OCI-LY3 (cell line): ENCODE measurements at regions not wholly inside any gene's neighbourhood (a gene's known extent, or its start where the extent isn't known, plus 50 kb on each side); places are given as distances from the start of the nearest gene placed in this dataset.

Experiments
- H2AFZ ChIP-seq: fragments of 200-600, 300-600 bp; shearing (Covaris generic); 2 replicates; pipeline ENCODE4 v1.6.0; 2014; ENCODE audit warnings: antibody characterized with exemption, low read depth, low read length
- H3K27ac ChIP-seq: fragments of 200-600, 300-600 bp; sonication (generic); 2 replicates; pipeline ENCODE4 v1.5.1; 2014; ENCODE audit warnings: mild to moderate bottlenecking, low read length, moderate library complexity, mixed read lengths
- H3K27me3 ChIP-seq: fragments of 200-600, 300-600 bp; sonication (generic); 2 replicates; pipeline ENCODE4 v1.6.1; 2014; ENCODE audit warnings: low read depth, low read length, mixed read lengths
- H3K36me3 ChIP-seq: fragments of 200-600, 300-600 bp; sonication (generic); replicated peaks from 2 replicates; pipeline ENCODE3; 2014; ENCODE audit warnings: low read depth, low read length, mixed read lengths
- H3K4me1 ChIP-seq: fragments of 300-600, 200-600 bp; sonication (generic); 2 replicates; pipeline ENCODE4 v1.6.1; 2014; ENCODE audit warnings: low read length, mixed read lengths
- H3K4me2 ChIP-seq: fragments of 200-600, 300-600 bp; sonication (generic); 2 replicates; pipeline ENCODE4 v1.6.1; 2014; ENCODE audit warnings: low read length, mixed read lengths
- H3K4me3 ChIP-seq: fragments of 300-600, 200-600 bp; sonication (generic); 2 replicates; pipeline ENCODE4 v1.5.1; 2014; ENCODE audit warnings: antibody characterized with exemption, mild to moderate bottlenecking, low read length, moderate library complexity
- H3K79me2 ChIP-seq: fragments of 300-600, 200-600 bp; shearing (Covaris generic); 2 replicates; pipeline ENCODE4 v1.6.1; 2014; ENCODE audit warnings: mild to moderate bottlenecking, low read length, mixed read lengths
- H3K9ac ChIP-seq: fragments of 300-600, 200-600 bp; shearing (Covaris generic); 2 replicates; pipeline ENCODE4 v1.6.0; 2014; ENCODE audit warnings: mild to moderate bottlenecking, low read length, moderate library complexity
- H3K9me3 ChIP-seq: fragments of 200-600, 300-600 bp; shearing (Covaris generic); 2 replicates; pipeline ENCODE4 v1.6.1; 2014; ENCODE audit warnings: low read length, mixed read lengths; ENCODE audit not compliant: insufficient read depth
- H4K20me1 ChIP-seq: fragments of 200-600, 300-600 bp; sonication (generic); 2 replicates; pipeline ENCODE4 v1.6.1; 2016; ENCODE audit warnings: low read length, mixed read lengths; ENCODE audit not compliant: insufficient read depth
- CTCF ChIP-seq: fragments of 200-600, 300-600 bp; sonication (generic); IDR thresholded peaks from 2 replicates; pipeline ENCODE4 v1.5.1; 2014; ENCODE audit warnings: antibody characterized with exemption, low read length, low read depth
- EZH2phosphoT487 ChIP-seq: fragments of 200-600 bp; shearing (Covaris generic); IDR thresholded peaks from 2 replicates; pipeline ENCODE4 v1.6.1; 2018; ENCODE audit warnings: antibody characterized with exemption, mixed run types, low read depth

- Histone ChIP-seq H3K4me2 (no peak overlapping the region), H3K4me3 (no peak overlapping the region), H4K20me1 (no peaks in the 10 kb centered on the region), H2AFZ (no peak overlapping the region), H3K4me1 (no peaks in the 10 kb centered on the region), H3K36me3 (no peaks in the 10 kb centered on the region), H3K79me2 (no peaks in the 10 kb centered on the region), H3K27me3 (peaks cover 9% of the 10 kb centered on the region; the same call in 1 of the 2 replicates), H3K27ac (no peak overlapping the region), H3K9ac (no peak overlapping the region), H3K9me3 (no peaks in the 10 kb centered on the region)
- TF ChIP-seq CTCF (no peak), EZH2phosphoT487 (no peak)
Observed at GRCh38 chr7:127484954-127485353, 92.4 kb upstream of the ZNF800 start.

- no peaks in the 10 kb centered on the region for H3K4me1 ChIP-seq
- no peak overlapping the region for H3K27ac ChIP-seq
- no peak overlapping the region for H3K9ac ChIP-seq
- no peaks in the 10 kb centered on the region for H4K20me1 ChIP-seq
- H3K36me3 ChIP-seq = no peaks in the 10 kb centered on the region
- H3K27me3 ChIP-seq = peaks cover 18% of the 10 kb centered on the region; the same call in 1 of the 2 replicates
- no peak overlapping the region for H2AFZ ChIP-seq
- no peaks in the 10 kb centered on the region for H3K79me2 ChIP-seq
- TF ChIP-seq EZH2phosphoT487 (no peak), CTCF (no peak)
- H3K4me3 ChIP-seq = no peak overlapping the region
- H3K9me3 ChIP-seq = no peaks in the 10 kb centered on the region
- no peak overlapping the region for H3K4me2 ChIP-seq
Observed at GRCh38 chr7:127478461-127478860, 86.0 kb upstream of the ZNF800 start.

GRCh38 chr7:127478024-127478355, 85.5 kb upstream of the ZNF800 start:
- H2AFZ ChIP-seq = no peak overlapping the region
- no peaks in the 10 kb centered on the region for H3K36me3 ChIP-seq
- H3K79me2 ChIP-seq = no peaks in the 10 kb centered on the region
- no peak overlapping the region for H3K4me2 ChIP-seq
- H3K4me1 ChIP-seq = no peaks in the 10 kb centered on the region
- peaks cover 18% of the 10 kb centered on the region; the same call in 1 of the 2 replicates for H3K27me3 ChIP-seq
- no peaks in the 10 kb centered on the region for H4K20me1 ChIP-seq
- no peaks in the 10 kb centered on the region for H3K9me3 ChIP-seq
- H3K4me3 ChIP-seq = no peak overlapping the region
- no peak for TF ChIP-seq CTCF
- TF ChIP-seq EZH2phosphoT487 = no peak
- no peak overlapping the region for H3K9ac ChIP-seq
- no peak overlapping the region for H3K27ac ChIP-seq

- TF ChIP-seq EZH2phosphoT487 = no peak
- TF ChIP-seq CTCF = no peak
- Histone ChIP-seq H3K9ac (no peak overlapping the region), H3K4me3 (no peak overlapping the region), H3K36me3 (no peaks in the 10 kb centered on the region), H3K27ac (no peak overlapping the region), H3K4me2 (no peak overlapping the region), H3K79me2 (no peaks in the 10 kb centered on the region), H3K9me3 (no peaks in the 10 kb centered on the region), H2AFZ (no peak overlapping the region), H4K20me1 (no peaks in the 10 kb centered on the region), H3K27me3 (peaks cover 18% of the 10 kb centered on the region; the same call in 1 of the 2 replicates), H3K4me1 (no peaks in the 10 kb centered on the region)
Observed at GRCh38 chr7:127477295-127478023, 85.0 kb upstream of the ZNF800 start.
